ENCODE measurements at regions not wholly inside any gene's neighbourhood (a gene's known extent, or its start where the extent isn't known, plus 50 kb on each side); places are given as distances from the start of the nearest gene placed in this dataset.
A peak's percentile ranks its signal among the peaks of the same experiment; 100 is the strongest.

DNA sequence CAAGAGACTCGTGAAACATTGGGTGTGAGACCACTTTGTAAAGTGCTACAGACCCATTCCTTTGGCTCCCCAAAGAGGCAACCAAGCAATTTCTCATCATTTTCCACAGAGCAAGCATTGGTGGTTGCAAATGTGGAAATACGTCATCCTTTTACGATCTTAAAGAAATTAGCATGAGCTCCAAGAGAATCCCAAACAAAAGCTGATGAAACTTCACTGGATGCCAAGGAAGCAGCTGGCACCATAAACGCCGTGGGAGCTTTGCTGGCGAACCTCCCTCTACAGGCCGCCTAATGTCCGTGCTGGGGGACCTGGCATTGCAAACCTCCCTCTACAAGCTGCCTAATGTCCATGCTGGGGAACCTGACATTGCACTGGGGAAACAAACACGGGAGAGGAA is 432.4 kb downstream of the ACTL7B start:
- H2AFZ ChIP-seq (ENCODE audit: control insufficient read depth, low read length) = peak overlapping the region; percentile 70
- no peak for FAIRE-seq
- dilution Hi-C loops (cut with MboI; ENCODE audit: extremely low pct_ligation_motif_present, low sequenced_read_pairs) = no loop called here

DNA sequence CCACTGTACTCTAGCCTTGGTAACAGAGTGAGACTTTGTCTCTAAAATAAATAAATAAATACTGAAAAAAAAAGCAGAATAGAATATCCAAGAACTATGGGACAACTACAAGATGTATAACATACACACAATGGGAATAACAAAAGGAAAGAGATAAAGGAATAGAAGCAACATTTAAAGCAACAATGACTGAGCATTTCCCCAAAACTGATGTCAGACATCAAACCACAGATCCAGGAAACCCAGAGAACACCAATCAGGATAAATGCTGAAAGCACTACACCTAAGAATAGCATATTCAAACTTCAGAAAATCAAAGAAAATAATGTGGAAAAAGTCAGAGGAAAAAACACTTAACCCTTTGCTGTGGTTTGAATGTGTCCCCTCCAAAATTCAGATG is 436.4 kb downstream of the ACTL7B start:
- Histone ChIP-seq H4K20me1 (ENCODE audit: control insufficient read depth, extremely low read depth, insufficient read depth, low read length) (no peaks in the 10 kb centered on the region), H3K4me2 (ENCODE audit: control insufficient read depth, extremely low read depth, insufficient read depth, low read depth, low read length) (no peak overlapping the region), H3K27me3 (ENCODE audit: control insufficient read depth, extremely low read depth, insufficient read depth, low read length) (no peaks in the 10 kb centered on the region), H3K4me3 (ENCODE audit: control insufficient read depth in 2 of 3, extremely low read depth in 1 of 3, insufficient read depth in 2 of 3, low read depth in 1 of 3, low read length in 3 of 3) (no peak overlapping the region), H3K9me1 (ENCODE audit: control insufficient read depth, extremely low read depth, insufficient read depth, low read length) (no peaks in the 10 kb centered on the region), H3K9ac (ENCODE audit: control insufficient read depth, extremely low read depth, insufficient read depth, low read length) (no peak overlapping the region), H3K9me3 (ENCODE audit: control insufficient read depth, low read depth, low read length) (no peaks in the 10 kb centered on the region), H2AFZ (ENCODE audit: control insufficient read depth, low read length) (no peak overlapping the region), H3K27ac (ENCODE audit: control insufficient read depth, insufficient read depth, low read length) (no peak overlapping the region), H3K36me3 (ENCODE audit: control insufficient read depth in 2 of 2, extremely low read depth in 1 of 2, insufficient read depth in 2 of 2, low read length in 2 of 2) (no peaks in the 10 kb centered on the region), H3K4me1 (ENCODE audit: control insufficient read depth, extremely low read depth, insufficient read depth, low read length) (peaks cover 16% of the 10 kb centered on the region), H3K79me2 (ENCODE audit: control insufficient read depth, insufficient read depth, low read length) (no peaks in the 10 kb centered on the region)
- TF ChIP-seq, protein P1, sequence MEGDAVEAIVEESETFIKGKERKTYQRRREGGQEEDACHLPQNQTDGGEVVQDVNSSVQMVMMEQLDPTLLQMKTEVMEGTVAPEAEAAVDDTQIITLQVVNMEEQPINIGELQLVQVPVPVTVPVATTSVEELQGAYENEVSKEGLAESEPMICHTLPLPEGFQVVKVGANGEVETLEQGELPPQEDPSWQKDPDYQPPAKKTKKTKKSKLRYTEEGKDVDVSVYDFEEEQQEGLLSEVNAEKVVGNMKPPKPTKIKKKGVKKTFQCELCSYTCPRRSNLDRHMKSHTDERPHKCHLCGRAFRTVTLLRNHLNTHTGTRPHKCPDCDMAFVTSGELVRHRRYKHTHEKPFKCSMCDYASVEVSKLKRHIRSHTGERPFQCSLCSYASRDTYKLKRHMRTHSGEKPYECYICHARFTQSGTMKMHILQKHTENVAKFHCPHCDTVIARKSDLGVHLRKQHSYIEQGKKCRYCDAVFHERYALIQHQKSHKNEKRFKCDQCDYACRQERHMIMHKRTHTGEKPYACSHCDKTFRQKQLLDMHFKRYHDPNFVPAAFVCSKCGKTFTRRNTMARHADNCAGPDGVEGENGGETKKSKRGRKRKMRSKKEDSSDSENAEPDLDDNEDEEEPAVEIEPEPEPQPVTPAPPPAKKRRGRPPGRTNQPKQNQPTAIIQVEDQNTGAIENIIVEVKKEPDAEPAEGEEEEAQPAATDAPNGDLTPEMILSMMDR (optimal IDR thresholded peaks at IDR 0.05 in 1 of 3, IDR thresholded peaks at IDR 0.05 in 1 of 3, conservative IDR thresholded peaks at IDR 0.05 in 1 of 3; ENCODE audit: extremely low read depth in 1 of 3, insufficient read depth in 2 of 3, low read length in 3 of 3) = no peak
- no peak for TF ChIP-seq EZH2 (IDR thresholded peaks at IDR 0.05; ENCODE audit: low read length)
- DNase-seq (ENCODE audit: low read depth, low spot score) = no peak
- no peak for FAIRE-seq
- dilution Hi-C loops (cut with MboI; ENCODE audit: extremely low pct_ligation_motif_present, low sequenced_read_pairs) = no loop called here

More for the DNA sequence above, 432.4 kb downstream of the ACTL7B start:
- Histone ChIP-seq H3K9me1 (ENCODE audit: control insufficient read depth, extremely low read depth, insufficient read depth, low read length) (no peaks in the 10 kb centered on the region), H4K20me1 (ENCODE audit: control insufficient read depth, extremely low read depth, insufficient read depth, low read length) (no peaks in the 10 kb centered on the region), H3K36me3 (ENCODE audit: control insufficient read depth in 2 of 2, extremely low read depth in 1 of 2, insufficient read depth in 2 of 2, low read length in 2 of 2) (no peaks in the 10 kb centered on the region), H3K79me2 (ENCODE audit: control insufficient read depth, insufficient read depth, low read length) (no peaks in the 10 kb centered on the region), H3K27ac (ENCODE audit: control insufficient read depth, insufficient read depth, low read length) (no peak overlapping the region), H3K9me3 (ENCODE audit: control insufficient read depth, low read depth, low read length) (no peaks in the 10 kb centered on the region), H3K4me2 (ENCODE audit: control insufficient read depth, extremely low read depth, insufficient read depth, low read depth, low read length) (peak overlapping the region; percentile 61), H3K9ac (ENCODE audit: control insufficient read depth, extremely low read depth, insufficient read depth, low read length) (no peak overlapping the region), H3K4me1 (ENCODE audit: control insufficient read depth, extremely low read depth, insufficient read depth, low read length) (peaks cover 13% of the 10 kb centered on the region), H3K4me3 (ENCODE audit: control insufficient read depth in 2 of 3, extremely low read depth in 1 of 3, insufficient read depth in 2 of 3, low read depth in 1 of 3, low read length in 3 of 3) (peak overlapping the region in 1 of 3 experiments; percentile 0), H3K27me3 (ENCODE audit: control insufficient read depth, extremely low read depth, insufficient read depth, low read length) (no peaks in the 10 kb centered on the region)
- TF ChIP-seq EZH2 (IDR thresholded peaks at IDR 0.05; ENCODE audit: low read length) = no peak
- TF ChIP-seq, protein P1 (optimal IDR thresholded peaks at IDR 0.05 in 1 of 3, IDR thresholded peaks at IDR 0.05 in 1 of 3, conservative IDR thresholded peaks at IDR 0.05 in 1 of 3; ENCODE audit: extremely low read depth in 1 of 3, insufficient read depth in 2 of 3, low read length in 3 of 3) = peak in 2 of 3 experiments; percentile 27 to 44
- DNase-seq (ENCODE audit: low read depth, low spot score) = no peak

Measured in keratinocyte (primary cell).